ENCODE measurements at regions not wholly inside any gene's neighbourhood (a gene's known extent, or its start where the extent isn't known, plus 50 kb on each side); places are given as distances from the start of the nearest gene placed in this dataset.
"Not testable (repeated sequence)": the region's sequence is repeated elsewhere in the genome, so short reads cannot be mapped to it uniquely, and the experiment has no call there.

DNA sequence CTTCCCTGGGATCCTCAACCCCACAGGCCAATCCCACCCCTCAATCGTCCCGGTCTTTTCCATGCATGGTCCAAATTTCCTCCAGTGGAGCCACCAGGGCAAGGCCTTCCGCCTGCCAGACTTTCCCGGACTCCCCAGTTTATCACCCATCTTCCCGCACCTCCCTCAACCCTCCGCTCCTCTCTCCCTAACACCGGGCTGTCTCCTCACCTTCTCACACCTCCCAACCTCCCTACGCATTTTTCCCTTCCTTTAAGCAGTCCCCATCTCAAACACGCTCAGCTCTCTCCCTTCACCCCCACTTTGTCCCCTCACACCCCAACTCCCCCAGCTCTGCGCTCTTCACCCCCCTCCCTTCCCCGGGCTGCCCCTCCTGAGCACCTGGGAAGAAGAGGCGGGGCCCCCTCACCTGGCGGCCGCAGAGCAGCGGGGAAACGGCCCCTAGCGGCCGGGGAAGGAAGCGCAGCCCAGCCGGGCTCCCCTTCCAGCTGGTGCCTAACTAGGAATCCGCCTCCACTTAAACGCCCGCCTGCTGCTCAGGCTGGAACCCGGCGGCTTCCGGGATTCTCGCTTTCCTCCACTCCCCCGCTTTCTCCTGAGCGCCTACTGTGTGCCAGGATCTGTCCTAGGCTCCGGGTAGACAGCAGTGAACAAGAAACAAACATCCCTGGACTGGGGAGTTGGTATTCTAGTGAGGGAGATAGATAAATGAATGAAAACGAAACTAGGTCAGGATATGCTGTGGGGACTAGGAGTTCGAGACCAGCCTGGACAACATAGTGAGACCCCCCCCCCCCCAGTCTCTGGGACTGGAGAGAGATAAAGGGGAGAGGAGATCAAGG, 126.7 kb downstream of the CRLF3 start:
- 0 out of 2 replicates have a peak, but pooled peaks have one; percentile 23 for TF ChIP-seq ZFP3 (CRISPR knock-in tag; IDR thresholded peaks at IDR 0.05)

DNA sequence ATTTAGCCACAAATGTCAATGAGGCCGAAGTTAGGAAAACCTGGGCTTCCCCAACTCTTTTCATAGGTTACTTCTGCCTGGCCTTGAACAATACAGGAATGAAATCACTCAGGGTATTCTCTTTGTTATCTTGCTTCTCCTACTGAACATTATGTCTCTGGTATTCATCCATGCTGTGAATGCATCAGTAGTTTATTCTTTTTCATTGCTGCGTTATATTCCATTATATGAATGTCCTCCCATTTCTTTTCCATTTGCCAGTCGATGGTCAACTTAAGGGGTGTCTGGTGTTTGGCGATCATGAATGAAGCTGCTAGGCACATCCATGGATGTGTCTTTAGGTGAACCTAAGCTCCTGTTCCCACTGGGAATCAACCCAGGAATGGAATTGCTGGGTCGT, 128.3 kb downstream of the CRLF3 start:
- TF ChIP-seq ESRRG (CRISPR knock-in tag; IDR thresholded peaks at IDR 0.05) (no peak), ZNF8 (CRISPR knock-in tag; IDR thresholded peaks at IDR 0.05) (no peak), OSR1 (CRISPR knock-in tag; IDR thresholded peaks at IDR 0.05) (no peak), ZNF70 (CRISPR knock-in tag; IDR thresholded peaks at IDR 0.05) (no peak), SNAI2 (CRISPR knock-in tag; IDR thresholded peaks at IDR 0.05) (no peak), RARB (CRISPR knock-in tag; IDR thresholded peaks at IDR 0.05) (no peak)
- no peak for ATAC-seq

More for the DNA sequence above, 126.7 kb downstream of the CRLF3 start:
- ATAC-seq, result peak; percentile 87

DNA sequence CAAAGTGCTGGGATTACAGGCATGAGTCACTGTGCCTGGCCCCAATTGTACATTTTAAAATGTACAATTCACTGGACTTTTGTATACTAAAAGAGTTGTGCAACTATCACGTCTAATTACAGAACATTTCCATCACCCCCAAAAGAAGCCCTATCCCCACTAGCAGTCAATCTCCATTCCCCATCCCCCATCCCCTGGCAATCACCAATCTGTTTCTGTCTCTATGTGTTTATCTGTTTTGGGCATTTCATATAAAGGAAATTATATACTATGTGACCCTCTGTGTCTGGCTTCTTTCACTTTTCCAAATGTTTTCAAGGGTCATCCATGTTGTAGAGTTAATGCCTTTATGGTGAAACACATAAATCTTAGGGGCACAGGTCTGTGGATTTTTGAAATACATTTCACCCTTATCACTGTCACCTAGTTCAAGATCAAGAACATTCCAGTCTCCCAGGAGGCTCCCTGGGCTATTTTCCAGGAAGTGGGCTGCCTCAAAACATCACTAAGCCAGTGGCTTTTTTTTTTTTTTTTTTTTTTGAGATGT, 129.2 kb downstream of the CRLF3 start:
- peak; percentile 35 for ATAC-seq

DNA sequence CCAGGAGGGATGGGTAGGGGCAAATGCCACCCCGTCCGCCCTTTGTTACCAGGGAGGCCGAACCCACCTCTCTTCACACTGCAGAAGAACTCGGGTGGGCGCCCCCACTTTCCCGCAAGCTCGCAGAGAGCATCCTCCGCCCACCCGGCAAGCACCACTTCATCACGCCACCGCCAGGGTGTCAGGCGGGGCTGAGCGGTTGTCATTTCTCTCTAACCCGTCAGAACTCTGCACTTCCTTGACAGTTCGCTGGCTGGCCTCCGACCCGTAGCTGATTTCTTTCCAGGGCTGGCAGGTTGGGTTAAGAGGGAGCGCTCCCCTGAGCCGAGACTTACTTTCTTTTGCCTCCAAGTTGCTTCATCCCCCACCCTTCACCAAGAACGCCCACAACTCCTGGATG, 130.7 kb downstream of the CRLF3 start:
- ATAC-seq, result peak; percentile 23; the same call in 1 of the 3 replicates

More for the DNA sequence above, 129.2 kb downstream of the CRLF3 start:
- peak; percentile 44 for TF ChIP-seq ISL1 (CRISPR knock-in tag; IDR thresholded peaks at IDR 0.05)

DNA sequence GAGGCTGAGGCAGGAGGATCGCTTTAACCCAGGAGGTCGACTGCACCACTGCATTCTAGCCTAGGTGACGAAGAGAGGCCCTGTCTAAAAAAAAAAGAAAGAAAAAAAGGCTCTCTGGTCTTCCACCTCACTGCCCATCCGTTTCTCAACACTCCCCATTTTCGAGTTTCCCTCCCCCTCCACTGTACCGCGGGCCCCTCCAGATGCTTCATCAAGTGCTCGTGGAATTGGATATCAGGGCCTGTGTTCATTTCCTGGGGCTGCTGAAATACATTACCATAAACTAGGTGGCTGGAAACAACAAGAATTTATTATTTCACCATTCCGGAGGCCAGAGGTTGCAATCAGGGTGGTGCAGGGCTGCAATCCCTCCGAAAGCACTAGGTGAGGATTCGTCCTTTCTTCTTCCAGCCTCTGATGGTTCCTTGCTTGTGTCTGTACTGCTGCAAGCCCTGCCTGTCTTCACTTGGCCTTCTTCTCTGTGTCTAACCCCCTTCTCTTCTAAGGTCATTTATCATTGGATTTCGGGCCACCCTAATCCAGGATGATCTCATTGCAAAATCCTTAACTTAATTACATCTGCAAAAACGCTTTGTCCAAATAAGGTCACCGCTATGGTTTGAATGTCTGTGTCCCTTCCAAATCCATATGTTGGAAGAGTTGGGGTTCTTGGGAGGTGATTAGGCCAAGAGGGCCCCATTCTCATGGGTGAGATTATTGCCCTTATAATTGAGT, 135.1 kb downstream of the CRLF3 start:
- not testable (repeated sequence) for ATAC-seq

DNA sequence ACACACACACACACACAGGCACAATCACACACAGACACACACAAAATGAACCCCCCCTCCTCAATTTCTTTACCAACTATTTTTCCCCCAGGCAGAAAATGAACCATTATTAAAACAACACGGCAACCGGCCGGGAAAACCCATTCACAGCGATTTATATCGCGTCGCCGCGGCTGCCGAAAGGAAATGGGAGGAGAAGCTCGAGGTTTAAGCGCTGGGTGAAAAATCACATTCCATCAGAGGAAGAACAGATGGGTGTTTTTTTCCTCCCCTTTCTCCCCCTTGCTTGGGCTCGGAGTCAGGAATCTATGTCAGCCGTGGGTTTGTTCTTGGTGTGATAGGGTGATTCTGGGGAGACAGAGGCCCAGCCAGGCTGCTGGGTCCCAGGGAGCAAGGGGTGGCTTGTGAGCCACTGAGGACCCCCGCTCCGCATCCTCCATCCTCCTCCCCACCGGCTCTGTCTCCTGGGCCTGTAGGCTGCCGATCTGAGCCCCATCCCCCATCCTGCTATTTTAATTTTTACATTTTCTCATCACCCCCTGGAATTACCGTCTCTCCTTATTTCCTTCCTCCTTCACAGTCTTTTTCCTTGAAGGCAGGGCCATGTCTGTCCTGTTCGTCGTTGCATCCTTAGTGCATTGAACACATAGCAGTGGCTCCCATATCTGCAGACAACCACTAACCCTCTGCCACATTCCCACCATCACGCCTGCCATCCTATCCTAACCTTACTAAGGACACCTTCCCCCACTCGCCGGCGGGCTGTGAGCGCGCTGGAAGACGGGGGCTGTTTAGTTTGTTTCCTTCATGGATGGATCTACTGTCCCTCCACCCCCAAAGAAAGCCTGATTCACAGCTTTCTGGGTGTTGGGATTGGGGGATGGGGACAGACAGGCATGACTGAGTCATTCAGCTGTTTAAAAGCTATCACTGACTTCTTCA, 137.7 kb downstream of the CRLF3 start:
- ATAC-seq, result not testable (repeated sequence)

DNA sequence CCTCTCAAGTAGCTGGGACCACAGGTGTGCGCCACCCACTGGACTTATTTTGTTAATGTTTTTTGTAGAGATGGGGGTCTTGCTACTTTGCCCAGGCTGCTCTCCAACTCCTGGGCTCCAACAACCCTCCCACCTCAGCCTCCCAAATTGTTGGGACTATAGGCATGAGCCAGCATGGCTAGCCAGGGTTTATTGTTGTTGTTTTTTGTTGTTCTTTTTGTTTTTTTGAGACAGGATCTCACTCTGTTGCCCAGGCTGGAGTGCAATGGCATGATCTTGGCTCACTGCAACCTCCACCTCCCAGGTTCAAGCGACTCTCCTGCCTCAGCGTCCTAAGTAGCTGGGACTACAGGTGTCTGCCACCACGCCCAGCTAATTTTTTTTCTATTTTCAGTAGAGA, 142.2 kb downstream of the CRLF3 start:
- ATAC-seq, result not testable (repeated sequence)

DNA sequence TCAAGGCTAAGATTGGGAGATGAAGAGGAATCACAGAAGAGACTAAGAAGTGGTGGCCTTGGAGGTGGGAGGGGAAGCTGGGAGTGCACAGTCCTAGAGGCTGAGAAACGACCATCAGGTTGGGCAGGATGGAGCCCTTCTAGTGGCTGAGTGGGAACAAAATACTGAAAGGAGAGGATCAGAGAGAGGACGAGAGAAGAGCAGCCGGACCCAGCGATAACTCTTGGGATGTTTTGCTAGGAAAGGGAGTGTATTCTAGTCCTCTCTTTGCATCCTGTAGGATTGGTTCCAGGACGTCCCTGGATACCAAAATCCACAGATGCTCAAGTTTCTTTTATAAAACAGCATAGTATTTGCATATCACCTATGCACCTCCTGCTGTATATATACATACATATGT, 143.8 kb downstream of the CRLF3 start:
- not testable (repeated sequence) for ATAC-seq

DNA sequence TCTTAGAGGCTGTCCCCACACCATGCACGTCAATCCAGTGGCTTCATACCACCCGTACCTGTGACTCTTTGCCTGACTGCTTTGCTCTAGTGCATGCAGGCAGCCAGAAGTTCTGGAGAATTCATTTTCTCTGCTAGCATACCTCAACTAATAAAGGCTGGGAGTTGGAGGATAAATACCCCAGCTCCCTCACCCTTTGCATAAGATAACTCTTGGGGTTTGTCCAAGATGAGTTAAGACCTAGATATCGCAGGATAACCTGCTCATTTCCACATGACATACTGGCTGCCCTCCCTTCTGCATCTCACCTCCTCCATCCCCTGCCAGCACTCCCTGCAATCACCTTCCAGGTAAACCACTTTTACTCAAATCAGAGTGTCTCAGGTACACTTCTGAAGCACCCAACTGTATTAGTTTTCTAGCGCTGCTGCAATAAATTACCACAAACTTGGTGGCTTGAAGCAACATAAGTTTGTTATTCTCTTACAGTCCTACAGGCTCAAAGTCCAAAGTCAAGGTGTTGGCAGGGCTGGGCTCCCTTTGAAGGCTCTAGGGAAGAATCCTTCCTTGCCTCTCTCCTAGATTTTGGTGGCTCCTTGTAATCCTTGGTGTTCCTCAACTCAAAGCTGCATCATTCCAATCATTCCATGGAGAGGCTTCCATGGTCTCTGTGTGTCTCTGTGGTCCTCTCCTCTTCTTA, 146.8 kb downstream of the CRLF3 start:
- TF ChIP-seq ESRRG (CRISPR knock-in tag; IDR thresholded peaks at IDR 0.05) (no peak), TOX (CRISPR knock-in tag; IDR thresholded peaks at IDR 0.05; ENCODE audit: borderline replicate concordance) (no peak), ARNTL (CRISPR knock-in tag; IDR thresholded peaks at IDR 0.05; ENCODE audit: borderline replicate concordance, low read depth) (no peak), OSR1 (CRISPR knock-in tag; IDR thresholded peaks at IDR 0.05) (no peak), CSDC2 (CRISPR knock-in tag; IDR thresholded peaks at IDR 0.05) (no peak), RARB (CRISPR knock-in tag; IDR thresholded peaks at IDR 0.05) (no peak), PPARA (CRISPR knock-in tag; IDR thresholded peaks at IDR 0.05; ENCODE audit: borderline replicate concordance) (no peak), ZC3H10 (CRISPR knock-in tag; IDR thresholded peaks at IDR 0.05) (no peak)
- TF ChIP-seq, protein P1, sequence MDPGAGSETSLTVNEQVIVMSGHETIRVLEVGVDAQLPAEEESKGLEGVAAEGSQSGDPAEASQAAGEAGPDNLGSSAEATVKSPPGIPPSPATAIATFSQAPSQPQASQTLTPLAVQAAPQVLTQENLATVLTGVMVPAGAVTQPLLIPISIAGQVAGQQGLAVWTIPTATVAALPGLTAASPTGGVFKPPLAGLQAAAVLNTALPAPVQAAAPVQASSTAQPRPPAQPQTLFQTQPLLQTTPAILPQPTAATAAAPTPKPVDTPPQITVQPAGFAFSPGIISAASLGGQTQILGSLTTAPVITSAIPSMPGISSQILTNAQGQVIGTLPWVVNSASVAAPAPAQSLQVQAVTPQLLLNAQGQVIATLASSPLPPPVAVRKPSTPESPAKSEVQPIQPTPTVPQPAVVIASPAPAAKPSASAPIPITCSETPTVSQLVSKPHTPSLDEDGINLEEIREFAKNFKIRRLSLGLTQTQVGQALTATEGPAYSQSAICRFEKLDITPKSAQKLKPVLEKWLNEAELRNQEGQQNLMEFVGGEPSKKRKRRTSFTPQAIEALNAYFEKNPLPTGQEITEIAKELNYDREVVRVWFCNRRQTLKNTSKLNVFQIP (CRISPR knock-in tag; IDR thresholded peaks at IDR 0.05; ENCODE audit: borderline replicate concordance, low read depth), result no peak
- TF ChIP-seq, protein P2, sequence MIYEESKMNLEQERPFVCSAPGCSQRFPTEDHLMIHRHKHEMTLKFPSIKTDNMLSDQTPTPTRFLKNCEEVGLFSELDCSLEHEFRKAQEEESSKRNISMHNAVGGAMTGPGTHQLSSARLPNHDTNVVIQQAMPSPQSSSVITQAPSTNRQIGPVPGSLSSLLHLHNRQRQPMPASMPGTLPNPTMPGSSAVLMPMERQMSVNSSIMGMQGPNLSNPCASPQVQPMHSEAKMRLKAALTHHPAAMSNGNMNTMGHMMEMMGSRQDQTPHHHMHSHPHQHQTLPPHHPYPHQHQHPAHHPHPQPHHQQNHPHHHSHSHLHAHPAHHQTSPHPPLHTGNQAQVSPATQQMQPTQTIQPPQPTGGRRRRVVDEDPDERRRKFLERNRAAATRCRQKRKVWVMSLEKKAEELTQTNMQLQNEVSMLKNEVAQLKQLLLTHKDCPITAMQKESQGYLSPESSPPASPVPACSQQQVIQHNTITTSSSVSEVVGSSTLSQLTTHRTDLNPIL (CRISPR knock-in tag; IDR thresholded peaks at IDR 0.05; ENCODE audit: low read depth), result no peak
- TF ChIP-seq, protein P3, sequence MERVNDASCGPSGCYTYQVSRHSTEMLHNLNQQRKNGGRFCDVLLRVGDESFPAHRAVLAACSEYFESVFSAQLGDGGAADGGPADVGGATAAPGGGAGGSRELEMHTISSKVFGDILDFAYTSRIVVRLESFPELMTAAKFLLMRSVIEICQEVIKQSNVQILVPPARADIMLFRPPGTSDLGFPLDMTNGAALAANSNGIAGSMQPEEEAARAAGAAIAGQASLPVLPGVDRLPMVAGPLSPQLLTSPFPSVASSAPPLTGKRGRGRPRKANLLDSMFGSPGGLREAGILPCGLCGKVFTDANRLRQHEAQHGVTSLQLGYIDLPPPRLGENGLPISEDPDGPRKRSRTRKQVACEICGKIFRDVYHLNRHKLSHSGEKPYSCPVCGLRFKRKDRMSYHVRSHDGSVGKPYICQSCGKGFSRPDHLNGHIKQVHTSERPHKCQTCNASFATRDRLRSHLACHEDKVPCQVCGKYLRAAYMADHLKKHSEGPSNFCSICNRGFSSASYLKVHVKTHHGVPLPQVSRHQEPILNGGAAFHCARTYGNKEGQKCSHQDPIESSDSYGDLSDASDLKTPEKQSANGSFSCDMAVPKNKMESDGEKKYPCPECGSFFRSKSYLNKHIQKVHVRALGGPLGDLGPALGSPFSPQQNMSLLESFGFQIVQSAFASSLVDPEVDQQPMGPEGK (CRISPR knock-in tag; IDR thresholded peaks at IDR 0.05; ENCODE audit: borderline replicate concordance), result no peak
- ATAC-seq, result no peak

DNA sequence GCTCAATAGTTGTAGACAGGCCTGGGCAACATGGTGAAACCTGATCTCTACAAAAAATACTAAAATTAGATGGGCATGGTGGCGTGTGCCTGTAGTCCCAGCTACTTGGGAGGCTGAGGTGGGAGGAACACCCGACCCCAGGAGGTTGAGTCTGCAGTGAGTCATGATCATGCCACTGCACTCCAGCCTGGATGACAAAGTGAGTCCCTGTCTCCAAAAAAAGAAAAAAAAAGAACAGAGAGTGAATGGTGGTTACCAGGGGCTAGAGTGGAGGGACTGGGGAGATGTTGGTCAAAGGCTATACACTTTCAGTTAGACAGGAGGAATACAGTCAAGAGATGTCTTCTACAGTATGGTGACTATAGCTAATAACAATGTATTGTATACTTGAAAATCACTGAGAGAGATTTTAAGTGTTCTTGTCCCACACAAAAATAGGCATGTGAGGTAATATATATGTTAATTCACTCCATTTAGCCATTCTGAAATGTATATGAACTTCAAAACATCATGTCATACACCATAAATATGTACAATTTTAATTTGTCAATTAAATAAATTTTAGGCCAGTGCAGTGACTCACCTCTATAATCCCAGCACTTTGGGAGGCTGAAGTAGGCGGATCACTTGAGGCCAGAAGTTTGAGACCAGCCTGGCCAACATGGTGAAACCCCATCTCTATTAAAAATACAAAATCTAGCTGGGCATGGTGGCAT, 148.6 kb downstream of the CRLF3 start:
- not testable (repeated sequence) for ATAC-seq

Data from SK-N-SH treated with all-trans-retinoic acid at 6 μM for 48 hours (cell line).